AG04449 (cell line): ENCODE measurements at regions not wholly inside any gene's neighbourhood (a gene's known extent, or its start where the extent isn't known, plus 50 kb on each side); places are given as distances from the start of the nearest gene placed in this dataset.

Experiments
- CTCF ChIA-PET: fragments of 350-600 bp; formaldehyde crosslinking; extraction: SDS; loops from one replicate; lab custom pipeline; 2021; ENCODE audit warnings: antibody characterized with exemption; lab: Yijun Ruan, JAX
- POLR2A ChIA-PET: fragments of 400-600, 350-600 bp; formaldehyde crosslinking; extraction: SDS; loops from one replicate; lab custom pipeline; 2020; ENCODE audit warnings: antibody characterized with exemption, inconsistent platforms; lab: Yijun Ruan, JAX
- DNase-seq: peaks from one replicate; pipeline ENCODE4 v3.0.0-alpha.2; 2010; ENCODE audit warnings: low read depth, low spot score
- H3K4me3 ChIP-seq: 2 replicates; pipeline ENCODE4 v1.5.1; 2011; ENCODE audit warnings: low read depth, mild to moderate bottlenecking, control low read depth, low read length
- CTCF ChIP-seq: IDR thresholded peaks from one replicate; pipeline ENCODE4 v1.5.1; 2011; ENCODE audit warnings: mild to moderate bottlenecking, moderate library complexity, low read length, control low read depth, inconsistent platforms; ENCODE audit not compliant: insufficient read depth; ENCODE audit errors: missing control alignments

- no peak for TF ChIP-seq CTCF
- H3K4me3 ChIP-seq, result no peak overlapping the region
- DNase-seq, result no peak
- POLR2A ChIA-PET, result interaction anchor here (0.6 kb wide), 1 partner anchor 500 kb away, joined by 3 read pairs; no protein-coding TSS in a partner anchor
- CTCF ChIA-PET, result interaction anchor here (1.2 to 4.3 kb wide), 3 partner anchors 495 to 505 kb away, joined by 4 to 39 read pairs (median 10); no protein-coding TSS in a partner anchor
Observed at GRCh38 chr9:90097237-90097636, 492.4 kb downstream of the GADD45G start.

GRCh38 chr9:90098408-90098807, 493.6 kb downstream of the GADD45G start:
- no peak overlapping the region for H3K4me3 ChIP-seq
- ChIA-PET POLR2A (no interaction called here), CTCF (interaction anchor here (1.1 to 4.3 kb wide), 3 partner anchors 496 to 500 kb away, joined by 3 to 39 read pairs (median 10); no protein-coding TSS in a partner anchor)
- TF ChIP-seq CTCF, result no peak
- DNase-seq, result no peak

- ChIA-PET POLR2A (interaction anchor here (0.5 to 0.9 kb wide), 2 partner anchors 19 to 519 kb away, joined by 3 read pairs; no protein-coding TSS in a partner anchor), CTCF (interaction anchor here (0.9 to 5.1 kb wide), 8 partner anchors 11 to 522 kb away, joined by 3 to 265 read pairs (median 3); partner anchors contain the start of gene GADD45G)
- no peak overlapping the region for H3K4me3 ChIP-seq
- DNase-seq, result no peak
- TF ChIP-seq CTCF, result peak; percentile 19
Observed at GRCh38 chr9:90099262-90099963, 494.6 kb downstream of the GADD45G start.

GRCh38 chr9:90100014-90100413, 495.2 kb downstream of the GADD45G start:
- no peak for TF ChIP-seq CTCF
- DNase-seq, result no peak
- ChIA-PET POLR2A (no interaction called here), CTCF (interaction anchor here (0.9 to 5.1 kb wide), 8 partner anchors 12 to 523 kb away, joined by 3 to 265 read pairs (median 3); partner anchors contain the start of gene GADD45G)
- H3K4me3 ChIP-seq, result no peak overlapping the region

GRCh38 chr9:90102292-90102901, 497.6 kb downstream of the GADD45G start:
- CTCF ChIA-PET, result interaction anchor here (0.6 to 5.1 kb wide), 15 partner anchors 9 to 537 kb away, joined by 3 to 265 read pairs (median 3); partner anchors contain the start of gene GADD45G
- POLR2A ChIA-PET, result no interaction called here

More at GRCh38 chr9:90102292-90102901, 497.6 kb downstream of the GADD45G start:
- no peak overlapping the region for H3K4me3 ChIP-seq
- DNase-seq, result peak; percentile 47
- peak; percentile 68 for TF ChIP-seq CTCF
